ENCODE measurements at regions not wholly inside any gene's neighbourhood (a gene's known extent, or its start where the extent isn't known, plus 50 kb on each side); places are given as distances from the start of the nearest gene placed in this dataset.
"Not testable (repeated sequence)": the region's sequence is repeated elsewhere in the genome, so short reads cannot be mapped to it uniquely, and the experiment has no call there.

- Histone ChIP-seq H3K4me1 (ENCODE audit: control insufficient read depth, insufficient read depth, low read length) (no peaks in the 10 kb centered on the region), H3K4me3 (ENCODE audit: low read length) (no peak overlapping the region), H3K36me3 (ENCODE audit: control insufficient read depth, insufficient read depth, low read length) (no peaks in the 10 kb centered on the region), H3K9me3 (ENCODE audit: control insufficient read depth, insufficient read depth, low read length) (no peaks in the 10 kb centered on the region), H3K27ac (ENCODE audit: low read length) (no peak overlapping the region), H3K27me3 (ENCODE audit: control insufficient read depth, insufficient read depth, low read length) (no peaks in the 10 kb centered on the region)
- no peak for DNase-seq (ENCODE audit: low read depth, low spot score)
- WGBS (ENCODE audit: insufficient coverage, insufficient read length): no CpG with 5 or more reads among the region's 2 CpGs
Measured at GRCh38 chr1:102178480-102178879, 181.8 kb upstream of the OLFM3 start.

- Histone ChIP-seq H3K27me3 (ENCODE audit: control insufficient read depth, insufficient read depth, low read length) (no peaks in the 10 kb centered on the region), H3K36me3 (ENCODE audit: control insufficient read depth, insufficient read depth, low read length) (no peaks in the 10 kb centered on the region), H3K9me3 (ENCODE audit: control insufficient read depth, insufficient read depth, low read length) (no peaks in the 10 kb centered on the region), H3K27ac (ENCODE audit: low read length) (no peak overlapping the region), H3K4me1 (ENCODE audit: control insufficient read depth, insufficient read depth, low read length) (no peaks in the 10 kb centered on the region), H3K4me3 (ENCODE audit: low read length) (no peak overlapping the region)
- no peak for DNase-seq (ENCODE audit: low read depth, low spot score)
- no CpG with 5 or more reads among the region's 2 CpGs for WGBS (ENCODE audit: insufficient coverage, insufficient read length)
Measured at GRCh38 chr1:102174259-102174863, 177.6 kb upstream of the OLFM3 start.

- no peaks in the 10 kb centered on the region for H3K4me1 ChIP-seq (ENCODE audit: control insufficient read depth, insufficient read depth, low read length)
- no peak for DNase-seq (ENCODE audit: low read depth, low spot score)
- whole genome bisulfite sequencing (ENCODE audit: insufficient coverage, insufficient read length): no CpG with 5 or more reads among the region's 1 CpG
Measured at GRCh38 chr1:102172200-102172599, 175.5 kb upstream of the OLFM3 start.

GRCh38 chr1:102163799-102164198 lies 167.1 kb upstream of the OLFM3 start:
- Histone ChIP-seq H3K27ac (ENCODE audit: low read length) (no peak overlapping the region), H3K27me3 (ENCODE audit: control insufficient read depth, insufficient read depth, low read length) (no peaks in the 10 kb centered on the region), H3K4me3 (ENCODE audit: low read length) (no peak overlapping the region), H3K4me1 (ENCODE audit: control insufficient read depth, insufficient read depth, low read length) (no peaks in the 10 kb centered on the region), H3K9me3 (ENCODE audit: control insufficient read depth, insufficient read depth, low read length) (no peaks in the 10 kb centered on the region), H3K36me3 (ENCODE audit: control insufficient read depth, insufficient read depth, low read length) (no peaks in the 10 kb centered on the region)
- DNase-seq (ENCODE audit: low read depth, low spot score): no peak
- no CpG with 5 or more reads among the region's 1 CpG for WGBS (ENCODE audit: insufficient coverage, insufficient read length)

More at GRCh38 chr1:102172200-102172599, 175.5 kb upstream of the OLFM3 start:
- Histone ChIP-seq H3K9me3 (ENCODE audit: control insufficient read depth, insufficient read depth, low read length) (no peaks in the 10 kb centered on the region), H3K27ac (ENCODE audit: low read length) (no peak overlapping the region), H3K36me3 (ENCODE audit: control insufficient read depth, insufficient read depth, low read length) (no peaks in the 10 kb centered on the region), H3K27me3 (ENCODE audit: control insufficient read depth, insufficient read depth, low read length) (no peaks in the 10 kb centered on the region), H3K4me3 (ENCODE audit: low read length) (no peak overlapping the region)

GRCh38 chr1:102151242-102151641 lies 154.5 kb upstream of the OLFM3 start:
- H3K27ac ChIP-seq (ENCODE audit: low read length): no peak overlapping the region
- H3K27me3 ChIP-seq (ENCODE audit: control insufficient read depth, insufficient read depth, low read length): no peaks in the 10 kb centered on the region
- no peak for DNase-seq (ENCODE audit: low read depth, low spot score)
- H3K9me3 ChIP-seq (ENCODE audit: control insufficient read depth, insufficient read depth, low read length): no peaks in the 10 kb centered on the region
- WGBS (ENCODE audit: insufficient coverage, insufficient read length): no CpG with 5 or more reads among the region's 3 CpGs
- H3K36me3 ChIP-seq (ENCODE audit: control insufficient read depth, insufficient read depth, low read length): no peaks in the 10 kb centered on the region
- no peaks in the 10 kb centered on the region for H3K4me1 ChIP-seq (ENCODE audit: control insufficient read depth, insufficient read depth, low read length)
- H3K4me3 ChIP-seq (ENCODE audit: low read length): no peak overlapping the region

- DNase-seq (ENCODE audit: low read depth, low spot score): no peak
- Histone ChIP-seq H3K9me3 (ENCODE audit: control insufficient read depth, insufficient read depth, low read length) (no peaks in the 10 kb centered on the region), H3K36me3 (ENCODE audit: control insufficient read depth, insufficient read depth, low read length) (no peaks in the 10 kb centered on the region), H3K27ac (ENCODE audit: low read length) (no peak overlapping the region), H3K4me3 (ENCODE audit: low read length) (no peak overlapping the region), H3K4me1 (ENCODE audit: control insufficient read depth, insufficient read depth, low read length) (no peaks in the 10 kb centered on the region), H3K27me3 (ENCODE audit: control insufficient read depth, insufficient read depth, low read length) (no peaks in the 10 kb centered on the region)
- WGBS (ENCODE audit: insufficient coverage, insufficient read length): no CpG with 5 or more reads among the region's 4 CpGs
Measured at GRCh38 chr1:102120910-102121309, 124.2 kb upstream of the OLFM3 start.

GRCh38 chr1:102118150-102118549 lies 121.4 kb upstream of the OLFM3 start:
- Histone ChIP-seq H3K4me3 (ENCODE audit: low read length) (no peak overlapping the region), H3K27ac (ENCODE audit: low read length) (no peak overlapping the region), H3K27me3 (ENCODE audit: control insufficient read depth, insufficient read depth, low read length) (no peaks in the 10 kb centered on the region), H3K9me3 (ENCODE audit: control insufficient read depth, insufficient read depth, low read length) (no peaks in the 10 kb centered on the region), H3K4me1 (ENCODE audit: control insufficient read depth, insufficient read depth, low read length) (no peaks in the 10 kb centered on the region), H3K36me3 (ENCODE audit: control insufficient read depth, insufficient read depth, low read length) (no peaks in the 10 kb centered on the region)
- DNase-seq (ENCODE audit: low read depth, low spot score): no peak
- WGBS (ENCODE audit: insufficient coverage, insufficient read length): no CpG with 5 or more reads among the region's 3 CpGs

GRCh38 chr1:102110586-102110985 lies 113.9 kb upstream of the OLFM3 start:
- no peaks in the 10 kb centered on the region; the same call in 1 of the 2 replicates for H3K4me1 ChIP-seq (ENCODE audit: control insufficient read depth, insufficient read depth, low read length)
- H3K27ac ChIP-seq (ENCODE audit: low read length): no peak overlapping the region
- H3K9me3 ChIP-seq (ENCODE audit: control insufficient read depth, insufficient read depth, low read length): no peaks in the 10 kb centered on the region
- DNase-seq (ENCODE audit: low read depth, low spot score): no peak
- H3K4me3 ChIP-seq (ENCODE audit: low read length): no peak overlapping the region
- H3K27me3 ChIP-seq (ENCODE audit: control insufficient read depth, insufficient read depth, low read length): no peaks in the 10 kb centered on the region
- no CpG with 5 or more reads among the region's 3 CpGs for WGBS (ENCODE audit: insufficient coverage, insufficient read length)
- H3K36me3 ChIP-seq (ENCODE audit: control insufficient read depth, insufficient read depth, low read length): no peaks in the 10 kb centered on the region

- WGBS (ENCODE audit: insufficient coverage, insufficient read length): no CpG with 5 or more reads among the region's 2 CpGs
- H3K27ac ChIP-seq (ENCODE audit: low read length); H3K27me3 ChIP-seq (ENCODE audit: control insufficient read depth, insufficient read depth, low read length); H3K4me1 ChIP-seq (ENCODE audit: control insufficient read depth, insufficient read depth, low read length); DNase-seq (ENCODE audit: low read depth, low spot score); H3K9me3 ChIP-seq (ENCODE audit: control insufficient read depth, insufficient read depth, low read length); H3K4me3 ChIP-seq (ENCODE audit: low read length); H3K36me3 ChIP-seq (ENCODE audit: control insufficient read depth, insufficient read depth, low read length): not testable (repeated sequence)
Measured at GRCh38 chr1:102109493-102109892, 112.8 kb upstream of the OLFM3 start.

GRCh38 chr1:102107441-102107840 lies 110.7 kb upstream of the OLFM3 start:
- Histone ChIP-seq H3K27ac (ENCODE audit: low read length) (no peak overlapping the region), H3K27me3 (ENCODE audit: control insufficient read depth, insufficient read depth, low read length) (no peaks in the 10 kb centered on the region), H3K4me3 (ENCODE audit: low read length) (no peak overlapping the region), H3K4me1 (ENCODE audit: control insufficient read depth, insufficient read depth, low read length) (no peaks in the 10 kb centered on the region; the same call in 1 of the 2 replicates), H3K9me3 (ENCODE audit: control insufficient read depth, insufficient read depth, low read length) (no peaks in the 10 kb centered on the region), H3K36me3 (ENCODE audit: control insufficient read depth, insufficient read depth, low read length) (no peaks in the 10 kb centered on the region)
- WGBS (ENCODE audit: insufficient coverage, insufficient read length): no CpG with 5 or more reads among the region's 3 CpGs
- DNase-seq (ENCODE audit: low read depth, low spot score): no peak

- DNase-seq (ENCODE audit: low read depth, low spot score): no peak
- H3K4me3 ChIP-seq (ENCODE audit: low read length): no peak overlapping the region
- no peaks in the 10 kb centered on the region for H3K9me3 ChIP-seq (ENCODE audit: control insufficient read depth, insufficient read depth, low read length)
- H3K36me3 ChIP-seq (ENCODE audit: control insufficient read depth, insufficient read depth, low read length): no peaks in the 10 kb centered on the region
- H3K4me1 ChIP-seq (ENCODE audit: control insufficient read depth, insufficient read depth, low read length): no peaks in the 10 kb centered on the region; the same call in 1 of the 2 replicates
- no peak overlapping the region for H3K27ac ChIP-seq (ENCODE audit: low read length)
- no CpG with 5 or more reads among the region's 3 CpGs for WGBS (ENCODE audit: insufficient coverage, insufficient read length)
- no peaks in the 10 kb centered on the region for H3K27me3 ChIP-seq (ENCODE audit: control insufficient read depth, insufficient read depth, low read length)
Measured at GRCh38 chr1:102105931-102106550, 109.3 kb upstream of the OLFM3 start.
